Uterus (tissue), 3 donors: ENCODE measurements at regions not wholly inside any gene's neighbourhood (a gene's known extent, or its start where the extent isn't known, plus 50 kb on each side); places are given as distances from the start of the nearest gene placed in this dataset.

Experiments
- DNase-seq, 2 donors: peaks; one replicate each; pipeline ENCODE4 v3.0.0-alpha.2; 2019 to 2020
- H3K27ac ChIP-seq, 2 donors: fragments of 200-600 bp; sonication (generic); 1 replicate in 1 of 2; 2 replicates in 1 of 2; pipeline ENCODE4 v1.5.1; 2016 to 2018
- H3K27me3 ChIP-seq, 2 donors: fragments of 200-600 bp; sonication (generic); one replicate each; pipeline ENCODE4 v1.5.1; 2018 to 2019; ENCODE audit warnings: control low read depth in 1 of 2
- H3K36me3 ChIP-seq, 2 donors: fragments of 200-600 bp; sonication (generic); one replicate each; pipeline ENCODE4 v1.5.1; 2019; ENCODE audit warnings: control low read depth in 1 of 2
- H3K4me1 ChIP-seq, 2 donors: fragments of 200-600 bp; sonication (generic); one replicate each; pipeline ENCODE4 v1.5.1; 2018 to 2019; ENCODE audit warnings: control low read depth in 1 of 2
- H3K4me3 ChIP-seq, 2 donors: fragments of 200-600 bp; sonication (generic); 1 replicate in 1 of 2; 2 replicates in 1 of 2; pipeline ENCODE4 v1.5.1; 2018 to 2019; ENCODE audit warnings: mild to moderate bottlenecking in 1 of 2
- H3K9me3 ChIP-seq, 2 donors: fragments of 200-600 bp; sonication (generic); one replicate each; pipeline ENCODE4 v1.5.1; 2019; ENCODE audit warnings: control low read depth in 1 of 2
- POLR2A ChIP-seq, 2 donors: fragments of 450-650 bp; IDR thresholded peaks; one replicate each; pipeline ENCODE4 v1.6.1; 2016; ENCODE audit warnings: antibody characterized with exemption in 2 of 2, mild to moderate bottlenecking in 1 of 2, moderate library complexity in 1 of 2
- intact Hi-C: fragments of 100-400 bp; cut with DNase I; formaldehyde crosslinking; loops from one replicate; pipeline ENCODE4 v1.15.1; 2023; ENCODE audit warnings: low total_unique reads
- TF ChIP-seq, protein P1 (sequence below), 4 experiments: fragments of 200-600 bp in 2 of 4; fragments of 450-650 bp in 2 of 4; sonication (generic) in 2 of 4; IDR thresholded peaks; one replicate each; pipeline ENCODE4 v1.5.1; 2016 to 2019; ENCODE audit warnings: antibody characterized with exemption in 4 of 4, mild to moderate bottlenecking in 2 of 4, moderate library complexity in 1 of 4
- donor health status: DM: yes; HTN: yes; CAD: no.

DNA sequence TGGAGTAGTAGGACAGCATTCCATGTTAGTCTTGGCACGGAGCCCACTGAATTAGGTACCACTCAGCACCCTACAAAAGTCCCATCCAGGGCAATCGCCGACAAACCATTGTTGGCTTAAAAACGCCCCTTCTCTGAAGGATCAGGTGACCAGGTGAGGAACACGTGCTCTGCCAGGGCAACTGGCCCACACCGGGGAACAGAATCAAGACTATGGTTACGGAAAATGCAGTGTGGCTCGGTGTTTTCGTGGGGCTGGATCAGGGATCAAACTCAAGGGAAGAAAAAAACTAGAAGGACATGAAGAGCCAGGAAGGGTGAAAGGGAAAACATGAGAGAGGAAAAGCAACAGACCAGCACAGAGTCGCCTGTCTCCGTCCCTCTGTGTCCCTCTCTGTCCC, 177.8 kb upstream of the ARID1B start:
- Histone ChIP-seq H3K4me1 (no peaks in the 10 kb centered on the region), H3K27me3 (no peaks in the 10 kb centered on the region), H3K4me3 (no peak overlapping the region), H3K27ac (peak overlapping the region; percentile 68 to 75), H3K9me3 (no peaks in the 10 kb centered on the region), H3K36me3 (no peaks in the 10 kb centered on the region)
- DNase-seq: peak in 1 of 2 donors; percentile 48
- intact Hi-C loops: no loop called here
- TF ChIP-seq POLR2A (IDR thresholded peaks at IDR 0.05): no peak
- TF ChIP-seq, protein P1, sequence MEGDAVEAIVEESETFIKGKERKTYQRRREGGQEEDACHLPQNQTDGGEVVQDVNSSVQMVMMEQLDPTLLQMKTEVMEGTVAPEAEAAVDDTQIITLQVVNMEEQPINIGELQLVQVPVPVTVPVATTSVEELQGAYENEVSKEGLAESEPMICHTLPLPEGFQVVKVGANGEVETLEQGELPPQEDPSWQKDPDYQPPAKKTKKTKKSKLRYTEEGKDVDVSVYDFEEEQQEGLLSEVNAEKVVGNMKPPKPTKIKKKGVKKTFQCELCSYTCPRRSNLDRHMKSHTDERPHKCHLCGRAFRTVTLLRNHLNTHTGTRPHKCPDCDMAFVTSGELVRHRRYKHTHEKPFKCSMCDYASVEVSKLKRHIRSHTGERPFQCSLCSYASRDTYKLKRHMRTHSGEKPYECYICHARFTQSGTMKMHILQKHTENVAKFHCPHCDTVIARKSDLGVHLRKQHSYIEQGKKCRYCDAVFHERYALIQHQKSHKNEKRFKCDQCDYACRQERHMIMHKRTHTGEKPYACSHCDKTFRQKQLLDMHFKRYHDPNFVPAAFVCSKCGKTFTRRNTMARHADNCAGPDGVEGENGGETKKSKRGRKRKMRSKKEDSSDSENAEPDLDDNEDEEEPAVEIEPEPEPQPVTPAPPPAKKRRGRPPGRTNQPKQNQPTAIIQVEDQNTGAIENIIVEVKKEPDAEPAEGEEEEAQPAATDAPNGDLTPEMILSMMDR (IDR thresholded peaks at IDR 0.05): no peak

DNA sequence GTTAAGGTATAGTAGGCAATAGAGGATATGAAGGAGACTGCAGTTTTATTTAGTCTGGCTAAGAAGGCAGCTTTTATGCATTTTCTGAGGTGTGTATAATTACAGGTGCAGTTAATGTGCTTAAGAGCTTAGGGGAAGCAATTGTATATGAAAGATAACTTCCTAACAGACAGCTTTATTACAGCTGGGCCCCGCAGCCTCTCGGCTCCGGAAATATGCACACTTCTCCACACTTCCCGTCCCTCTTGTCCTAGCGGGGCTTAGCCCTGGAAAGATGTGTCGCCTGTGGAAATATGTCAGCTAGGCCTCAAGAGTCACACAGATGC, 178.4 kb upstream of the ARID1B start:
- Histone ChIP-seq H3K4me1 (no peaks in the 10 kb centered on the region), H3K36me3 (no peaks in the 10 kb centered on the region), H3K9me3 (no peaks in the 10 kb centered on the region), H3K27ac (peak overlapping the region; percentile 68 to 75), H3K4me3 (no peak overlapping the region), H3K27me3 (no peaks in the 10 kb centered on the region)
- TF ChIP-seq, protein P1 (IDR thresholded peaks at IDR 0.05): no peak
- no peak for TF ChIP-seq POLR2A (IDR thresholded peaks at IDR 0.05)
- intact Hi-C loops: no loop called here
- no peak for DNase-seq

DNA sequence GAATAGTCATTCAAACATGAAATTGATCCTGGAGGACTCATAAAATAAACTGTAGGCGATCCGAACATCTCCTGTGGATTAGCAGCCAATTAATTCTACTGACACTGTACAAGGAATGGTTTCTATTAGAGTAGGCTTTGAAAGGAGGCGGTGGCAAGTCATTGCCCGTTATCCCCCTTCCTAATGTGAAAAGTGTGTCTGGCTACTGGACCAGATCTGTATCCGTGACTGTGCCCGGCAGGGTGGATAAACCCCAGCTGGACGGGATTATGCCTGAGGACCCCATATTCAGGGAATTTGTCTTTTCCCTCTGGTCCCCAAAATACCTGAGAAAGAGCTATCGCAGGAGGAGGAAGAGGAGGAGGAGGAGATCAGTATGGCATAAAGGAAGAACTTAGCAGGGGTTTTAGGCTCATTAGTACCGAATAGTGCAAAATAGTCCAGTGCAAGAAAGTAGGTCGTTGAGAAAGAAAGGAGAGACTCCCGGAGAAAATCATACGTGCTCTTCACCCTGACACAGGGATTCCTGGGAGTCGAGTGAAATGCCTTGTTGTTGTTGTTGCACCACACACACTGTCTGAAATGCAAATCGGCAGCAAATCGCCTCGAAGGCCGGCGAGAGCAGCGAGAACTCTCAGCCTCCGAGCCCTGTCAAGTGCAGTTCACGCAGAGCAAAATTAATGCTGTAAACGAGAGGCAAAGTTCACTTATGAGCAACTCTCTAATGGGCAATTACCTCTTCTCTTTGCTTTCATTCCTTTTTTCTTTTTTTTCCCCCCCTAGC, 178.9 kb upstream of the ARID1B start:
- no peak overlapping the region for H3K27ac ChIP-seq
- TF ChIP-seq POLR2A (IDR thresholded peaks at IDR 0.05): no peak
- TF ChIP-seq, protein P1 (IDR thresholded peaks at IDR 0.05): no peak
- H3K27me3 ChIP-seq: no peaks in the 10 kb centered on the region
- H3K4me3 ChIP-seq: no peak overlapping the region
- no peak for DNase-seq
- no peaks in the 10 kb centered on the region for H3K36me3 ChIP-seq
- H3K9me3 ChIP-seq: no peaks in the 10 kb centered on the region
- intact Hi-C loops: no loop called here
- H3K4me1 ChIP-seq: no peaks in the 10 kb centered on the region

DNA sequence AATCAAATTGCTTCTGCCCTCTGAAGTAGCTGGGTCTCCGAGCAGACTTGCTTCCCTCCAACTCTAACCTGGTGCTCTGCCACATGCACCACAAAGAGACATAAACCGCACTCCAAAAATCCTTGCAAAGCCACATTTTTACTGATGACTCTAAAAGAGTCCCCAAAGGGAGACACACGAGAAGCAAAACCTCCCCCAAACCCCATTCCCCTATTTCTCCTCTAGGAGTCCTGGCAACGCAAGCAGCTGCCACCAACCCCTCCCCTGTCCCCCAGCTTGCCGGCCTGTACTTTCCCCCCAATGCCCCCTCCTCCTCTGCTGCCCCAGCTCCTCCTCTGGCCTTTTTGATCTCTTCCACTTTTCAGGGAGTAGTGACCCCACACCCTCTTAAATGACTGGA, 180.1 kb upstream of the ARID1B start:
- Histone ChIP-seq H3K27me3 (no peaks in the 10 kb centered on the region), H3K4me1 (no peaks in the 10 kb centered on the region), H3K9me3 (no peaks in the 10 kb centered on the region), H3K27ac (no peak overlapping the region), H3K4me3 (no peak overlapping the region), H3K36me3 (no peaks in the 10 kb centered on the region)
- intact Hi-C loops: no loop called here
- no peak for DNase-seq
- no peak for TF ChIP-seq POLR2A (IDR thresholded peaks at IDR 0.05)
- TF ChIP-seq, protein P1 (IDR thresholded peaks at IDR 0.05): no peak

DNA sequence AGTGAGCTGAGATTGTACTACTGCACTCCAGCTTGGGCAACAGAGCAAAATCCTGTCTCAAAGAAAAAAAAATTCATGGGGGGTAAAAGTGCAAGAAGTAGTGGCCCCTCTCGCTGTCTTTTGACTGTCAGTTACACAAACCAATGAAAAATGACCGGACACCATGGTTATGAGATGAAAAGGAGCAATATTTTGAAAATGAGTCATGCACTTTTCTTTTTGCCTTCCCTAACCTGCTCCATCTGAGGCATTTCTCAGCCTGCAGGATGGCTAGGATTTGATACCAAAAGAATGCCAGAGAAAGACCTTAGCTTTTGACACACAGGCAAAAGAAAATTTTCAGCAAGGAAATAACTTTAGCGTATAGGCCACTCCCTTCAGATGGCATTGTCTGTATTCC, 181.7 kb upstream of the ARID1B start:
- no peaks in the 10 kb centered on the region for H3K36me3 ChIP-seq
- H3K27me3 ChIP-seq: no peaks in the 10 kb centered on the region
- no peaks in the 10 kb centered on the region for H3K9me3 ChIP-seq
- TF ChIP-seq, protein P1 (IDR thresholded peaks at IDR 0.05): no peak
- TF ChIP-seq POLR2A (IDR thresholded peaks at IDR 0.05): no peak
- DNase-seq: no peak
- H3K4me3 ChIP-seq: no peak overlapping the region
- no peak overlapping the region for H3K27ac ChIP-seq
- H3K4me1 ChIP-seq: no peaks in the 10 kb centered on the region
- intact Hi-C loops: no loop called here
